ENCODE measurements at regions not wholly inside any gene's neighbourhood (a gene's known extent, or its start where the extent isn't known, plus 50 kb on each side); places are given as distances from the start of the nearest gene placed in this dataset.
A peak's percentile ranks its signal among the peaks of the same experiment; 100 is the strongest.
"Not testable (repeated sequence)": the region's sequence is repeated elsewhere in the genome, so short reads cannot be mapped to it uniquely, and the experiment has no call there.

- no peak for DNase-seq (ENCODE audit: low read depth in 2 of 3, low spot score in 1 of 3)
Measured at GRCh38 chr9:757246-757881, 84.1 kb upstream of the DMRT1 start.

GRCh38 chr9:758146-758545 is 83.4 kb upstream of the DMRT1 start:
- DNase-seq (ENCODE audit: low read depth in 2 of 3, low spot score in 1 of 3) = no peak

- no peak for DNase-seq (ENCODE audit: low read depth in 2 of 3, low spot score in 1 of 3)
Measured at GRCh38 chr9:759541-759940, 82.0 kb upstream of the DMRT1 start.

- no peak for DNase-seq (ENCODE audit: low read depth in 2 of 3, low spot score in 1 of 3)
Measured at GRCh38 chr9:759983-760736, 81.3 kb upstream of the DMRT1 start.

GRCh38 chr9:761176-761792 is 80.2 kb upstream of the DMRT1 start:
- no peak for DNase-seq (ENCODE audit: low read depth in 2 of 3, low spot score in 1 of 3)

- DNase-seq (ENCODE audit: low read depth in 2 of 3, low spot score in 1 of 3) = no peak
Measured at GRCh38 chr9:761793-762560, 79.5 kb upstream of the DMRT1 start.

- no peak for DNase-seq (ENCODE audit: low read depth in 2 of 3, low spot score in 1 of 3)
Measured at GRCh38 chr9:763692-764091, 77.8 kb upstream of the DMRT1 start.

GRCh38 chr9:764105-764524 is 77.4 kb upstream of the DMRT1 start:
- DNase-seq (ENCODE audit: low read depth in 2 of 3, low spot score in 1 of 3) = peak in 2 of 3 donors; percentile 8 to 36

GRCh38 chr9:764986-765385 is 76.5 kb upstream of the DMRT1 start:
- no peak for DNase-seq (ENCODE audit: low read depth in 2 of 3, low spot score in 1 of 3)

GRCh38 chr9:767061-767561 is 74.4 kb upstream of the DMRT1 start:
- not testable (repeated sequence) for DNase-seq (ENCODE audit: low read depth in 2 of 3, low spot score in 1 of 3)

- DNase-seq (ENCODE audit: low read depth in 2 of 3, low spot score in 1 of 3) = no peak
Measured at GRCh38 chr9:776086-776485, 65.4 kb upstream of the DMRT1 start.

- no peak for DNase-seq (ENCODE audit: low read depth in 2 of 3, low spot score in 1 of 3)
Measured at GRCh38 chr9:777978-778377, 63.5 kb upstream of the DMRT1 start.

- no peak for DNase-seq (ENCODE audit: low read depth in 2 of 3, low spot score in 1 of 3)
Measured at GRCh38 chr9:784202-784601, 57.3 kb upstream of the DMRT1 start.

GRCh38 chr9:784916-785315 is 56.6 kb upstream of the DMRT1 start:
- no peak for DNase-seq (ENCODE audit: low read depth in 2 of 3, low spot score in 1 of 3)

- DNase-seq (ENCODE audit: low read depth in 2 of 3, low spot score in 1 of 3) = no peak
Measured at GRCh38 chr9:785997-786396, 55.5 kb upstream of the DMRT1 start.

GRCh38 chr9:786405-786804 is 55.1 kb upstream of the DMRT1 start:
- no peak for DNase-seq (ENCODE audit: low read depth in 2 of 3, low spot score in 1 of 3)

- DNase-seq (ENCODE audit: low read depth in 2 of 3, low spot score in 1 of 3) = no peak
Measured at GRCh38 chr9:788777-789176, 52.7 kb upstream of the DMRT1 start.
